ENCODE measurements at regions not wholly inside any gene's neighbourhood (a gene's known extent, or its start where the extent isn't known, plus 50 kb on each side); places are given as distances from the start of the nearest gene placed in this dataset.

DNA sequence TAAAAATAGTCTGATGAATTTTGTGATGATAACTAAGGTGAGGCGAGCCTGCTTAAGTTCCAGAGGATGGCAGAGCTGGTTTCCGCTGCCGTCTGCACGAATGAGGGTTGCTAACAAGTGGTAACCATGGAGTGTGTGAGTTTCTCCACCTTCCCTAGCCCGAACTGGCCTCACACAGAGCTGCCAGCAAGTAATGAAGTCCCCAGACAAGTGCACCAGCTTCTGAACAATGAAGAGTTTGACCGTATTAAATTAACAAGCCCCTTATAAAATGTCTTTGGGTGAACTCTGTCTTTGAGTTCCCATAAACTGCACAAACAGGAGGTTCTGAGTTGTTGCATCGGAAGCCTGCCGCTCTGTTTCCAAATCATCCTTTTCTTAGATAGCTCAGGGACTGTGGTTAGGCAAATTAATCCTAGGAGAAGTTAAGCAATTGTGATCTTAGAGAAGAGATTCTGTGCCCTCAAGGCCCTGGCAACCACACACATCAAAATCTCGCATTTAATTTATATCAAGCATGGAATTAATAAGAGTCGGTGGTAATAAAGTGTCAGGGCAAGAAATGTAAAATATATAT is 274.1 kb upstream of the DAAM1 start:
- no peak overlapping the region for H3K4me2 ChIP-seq (ENCODE audit: insufficient read depth, insufficient read length, low read length)
- no peak overlapping the region for H3K9ac ChIP-seq (ENCODE audit: extremely low read depth, insufficient read length, low read length)
- H4K5ac ChIP-seq (ENCODE audit: insufficient read length, low read depth, low read length) = no peak overlapping the region
- no peak overlapping the region for H3K27ac ChIP-seq (ENCODE audit: insufficient read length, low read depth, low read length)
- no peak overlapping the region for H2BK5ac ChIP-seq (ENCODE audit: insufficient read length, low read length)
- H2BK120ac ChIP-seq (ENCODE audit: low read depth, low read length, poor library complexity, severe bottlenecking) = no peak overlapping the region
- DNase-seq = no peak
- no peak overlapping the region for H2AK5ac ChIP-seq (ENCODE audit: insufficient read length, low read length)
- H4K8ac ChIP-seq (replicated peaks; ENCODE audit: insufficient read length, low read depth, low read length) = no peak overlapping the region
- H2BK12ac ChIP-seq (ENCODE audit: insufficient read length, low read depth, low read length) = no peak overlapping the region
- no peak overlapping the region for H3K56ac ChIP-seq (ENCODE audit: insufficient read length, low read depth, low read length)
- no peak overlapping the region for H2AFZ ChIP-seq (ENCODE audit: low read length)
- H3K23ac ChIP-seq (ENCODE audit: insufficient read length, low read depth, low read length) = no peak overlapping the region
- no peak overlapping the region for H3K18ac ChIP-seq (ENCODE audit: insufficient read length, low read depth, low read length)
- TF ChIP-seq, protein P1, sequence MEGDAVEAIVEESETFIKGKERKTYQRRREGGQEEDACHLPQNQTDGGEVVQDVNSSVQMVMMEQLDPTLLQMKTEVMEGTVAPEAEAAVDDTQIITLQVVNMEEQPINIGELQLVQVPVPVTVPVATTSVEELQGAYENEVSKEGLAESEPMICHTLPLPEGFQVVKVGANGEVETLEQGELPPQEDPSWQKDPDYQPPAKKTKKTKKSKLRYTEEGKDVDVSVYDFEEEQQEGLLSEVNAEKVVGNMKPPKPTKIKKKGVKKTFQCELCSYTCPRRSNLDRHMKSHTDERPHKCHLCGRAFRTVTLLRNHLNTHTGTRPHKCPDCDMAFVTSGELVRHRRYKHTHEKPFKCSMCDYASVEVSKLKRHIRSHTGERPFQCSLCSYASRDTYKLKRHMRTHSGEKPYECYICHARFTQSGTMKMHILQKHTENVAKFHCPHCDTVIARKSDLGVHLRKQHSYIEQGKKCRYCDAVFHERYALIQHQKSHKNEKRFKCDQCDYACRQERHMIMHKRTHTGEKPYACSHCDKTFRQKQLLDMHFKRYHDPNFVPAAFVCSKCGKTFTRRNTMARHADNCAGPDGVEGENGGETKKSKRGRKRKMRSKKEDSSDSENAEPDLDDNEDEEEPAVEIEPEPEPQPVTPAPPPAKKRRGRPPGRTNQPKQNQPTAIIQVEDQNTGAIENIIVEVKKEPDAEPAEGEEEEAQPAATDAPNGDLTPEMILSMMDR (conservative IDR thresholded peaks at IDR 0.05) = no peak
- no peaks in the 10 kb centered on the region; a peak in 1 of 5 replicates for H3K9me3 Mint-ChIP-seq
- no peaks in the 10 kb centered on the region for H3K79me1 ChIP-seq (ENCODE audit: insufficient read depth, low read depth, low read length, poor library complexity, severe bottlenecking)
- H3K4me1 ChIP-seq (ENCODE audit: insufficient read depth, low read length) = no peaks in the 10 kb centered on the region
- no peak overlapping the region for H3T11ph ChIP-seq (ENCODE audit: low read length)
- no peaks in the 10 kb centered on the region for H3K27me3 Mint-ChIP-seq (ENCODE audit: low read depth)
- no peak overlapping the region for H3K27ac Mint-ChIP-seq
- no peak overlapping the region for H3K4me3 Mint-ChIP-seq
- H3K14ac ChIP-seq (ENCODE audit: insufficient read depth, low read length) = no peak overlapping the region
- H3K27me3 ChIP-seq (ENCODE audit: insufficient read depth, low read length) = no peaks in the 10 kb centered on the region
- no peak overlapping the region for H4K91ac ChIP-seq (ENCODE audit: insufficient read length, low read depth, low read length)
- H3K23me2 ChIP-seq (ENCODE audit: insufficient read length, low read depth, low read length, poor library complexity, severe bottlenecking) = no peaks in the 10 kb centered on the region
- no CpG with 5 or more reads among the region's 10 CpGs for WGBS (ENCODE audit: extremely low coverage, insufficient read length, low lambda C conversion rate)
- H3K79me2 ChIP-seq (ENCODE audit: insufficient read depth, low read length) = no peaks in the 10 kb centered on the region
- no peak overlapping the region for H2BK20ac ChIP-seq (ENCODE audit: low read depth, low read length, poor library complexity, severe bottlenecking)
- no peaks in the 10 kb centered on the region for H4K20me1 ChIP-seq (ENCODE audit: control insufficient read depth, insufficient read depth, insufficient read length)
- H3K9me3 ChIP-seq (ENCODE audit: control insufficient read depth, low read depth, low read length) = no peaks in the 10 kb centered on the region
- H3K4ac ChIP-seq (ENCODE audit: low read depth, low read length) = no peak overlapping the region
- H3K4me1 Mint-ChIP-seq = peaks cover 0 to 6% of the 10 kb centered on the region in 2 experiments; a peak in 2 of 4 replicates
- no peaks in the 10 kb centered on the region; a peak in 1 of 7 replicates for H3K36me3 Mint-ChIP-seq (ENCODE audit: insufficient read depth in 1 of 3, low read depth in 3 of 3)
- no peak overlapping the region for H2BK15ac ChIP-seq (ENCODE audit: low read depth, low read length)
